ENCODE measurements at regions not wholly inside any gene's neighbourhood (a gene's known extent, or its start where the extent isn't known, plus 50 kb on each side); places are given as distances from the start of the nearest gene placed in this dataset.

- no peak for TF ChIP-seq NRF1 (IDR thresholded peaks at IDR 0.05; ENCODE audit: low read depth, low read length)
- TF ChIP-seq TBP (IDR thresholded peaks at IDR 0.05; ENCODE audit: low read depth, low read length) = no peak
- TF ChIP-seq CBX5 (IDR thresholded peaks at IDR 0.05; ENCODE audit: low read depth, low read length) = no peak
- no peak for TF ChIP-seq SRF (IDR thresholded peaks at IDR 0.05; ENCODE audit: low read depth, low read length)
- TF ChIP-seq SP2 (IDR thresholded peaks at IDR 0.05; ENCODE audit: low read length) = no peak
- TF ChIP-seq SUZ12 (IDR thresholded peaks at IDR 0.05; ENCODE audit: low read length) = no peak
These were observed 1178.4 kb upstream of the ATXN8OS start (continued) for GRCh38 chr13:68929075-68929745.

All from H1 (cell line).